HL-60 (cell line): ENCODE measurements at regions not wholly inside any gene's neighbourhood (a gene's known extent, or its start where the extent isn't known, plus 50 kb on each side); places are given as distances from the start of the nearest gene placed in this dataset.

Source experiments
- POLR2AphosphoS5 ChIP-seq: IDR thresholded peaks from 2 replicates; pipeline ENCODE4 v1.6.1; 2012; ENCODE audit warnings: low read depth
- REST ChIP-seq: IDR thresholded peaks from 2 replicates; pipeline ENCODE4 v1.6.1; 2012; ENCODE audit warnings: low read depth; ENCODE audit not compliant: insufficient replicate concordance
- SPI1 ChIP-seq: IDR thresholded peaks from 2 replicates; pipeline ENCODE4 v1.6.1; 2012; ENCODE audit warnings: low read depth, mild to moderate bottlenecking, borderline replicate concordance
- TF ChIP-seq, protein P1 (sequence below): IDR thresholded peaks from one replicate; pipeline ENCODE4 v1.5.1; 2011; ENCODE audit warnings: low read length, control low read depth, inconsistent platforms; ENCODE audit not compliant: insufficient read depth

DNA sequence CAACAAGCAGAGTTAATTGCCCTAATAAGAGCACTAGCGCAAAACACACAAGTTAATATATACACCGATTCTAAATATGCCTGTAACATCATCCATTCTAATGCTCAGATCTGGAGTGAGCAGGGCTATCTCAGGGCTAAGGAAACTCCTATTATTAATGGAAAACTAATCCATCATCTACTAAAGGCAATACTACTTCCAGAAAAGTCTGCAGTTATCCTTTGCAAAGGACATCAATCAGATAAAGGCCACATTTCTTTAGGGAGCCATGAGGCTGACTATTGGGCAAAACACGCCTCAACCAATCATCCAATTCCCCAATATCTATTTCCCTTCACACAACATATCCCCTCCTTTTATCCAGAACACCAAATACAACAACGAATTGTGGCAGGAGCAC, 1032.3 kb upstream of the NUDT12 start:
- TF ChIP-seq, protein P1, sequence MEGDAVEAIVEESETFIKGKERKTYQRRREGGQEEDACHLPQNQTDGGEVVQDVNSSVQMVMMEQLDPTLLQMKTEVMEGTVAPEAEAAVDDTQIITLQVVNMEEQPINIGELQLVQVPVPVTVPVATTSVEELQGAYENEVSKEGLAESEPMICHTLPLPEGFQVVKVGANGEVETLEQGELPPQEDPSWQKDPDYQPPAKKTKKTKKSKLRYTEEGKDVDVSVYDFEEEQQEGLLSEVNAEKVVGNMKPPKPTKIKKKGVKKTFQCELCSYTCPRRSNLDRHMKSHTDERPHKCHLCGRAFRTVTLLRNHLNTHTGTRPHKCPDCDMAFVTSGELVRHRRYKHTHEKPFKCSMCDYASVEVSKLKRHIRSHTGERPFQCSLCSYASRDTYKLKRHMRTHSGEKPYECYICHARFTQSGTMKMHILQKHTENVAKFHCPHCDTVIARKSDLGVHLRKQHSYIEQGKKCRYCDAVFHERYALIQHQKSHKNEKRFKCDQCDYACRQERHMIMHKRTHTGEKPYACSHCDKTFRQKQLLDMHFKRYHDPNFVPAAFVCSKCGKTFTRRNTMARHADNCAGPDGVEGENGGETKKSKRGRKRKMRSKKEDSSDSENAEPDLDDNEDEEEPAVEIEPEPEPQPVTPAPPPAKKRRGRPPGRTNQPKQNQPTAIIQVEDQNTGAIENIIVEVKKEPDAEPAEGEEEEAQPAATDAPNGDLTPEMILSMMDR = no peak
- no peak for TF ChIP-seq REST
- no peak for TF ChIP-seq POLR2AphosphoS5
- no peak for TF ChIP-seq SPI1
